Gastrocnemius medialis (tissue), 4 donors: ENCODE measurements at regions not wholly inside any gene's neighbourhood (a gene's known extent, or its start where the extent isn't known, plus 50 kb on each side); places are given as distances from the start of the nearest gene placed in this dataset.

ENCODE experiments used
- ATAC-seq, 2 donors: fragments of 150-250 bp; one replicate each; pipeline ENCODE4 v1.9.1; 2016
- DNase-seq, 2 donors: peaks; one replicate each; pipeline ENCODE4 v3.0.0-alpha.2; 2019
- H3K27ac ChIP-seq, 4 donors: fragments of 200-600 bp; sonication (generic); 1 replicate in 1 of 4; 2 replicates in 3 of 4; pipeline ENCODE4 v1.5.1; 2016 to 2018; ENCODE audit warnings: mild to moderate bottlenecking in 2 of 4, moderate library complexity in 1 of 4
- H3K27me3 ChIP-seq, 3 donors: fragments of 200-600 bp; sonication (generic) in 2 of 3; 1 replicate in 1 of 3; 2 replicates in 2 of 3; pipeline versions ENCODE4 v1.5.1 to v1.6.0; 2016 to 2019; ENCODE audit warnings: mild to moderate bottlenecking in 1 of 3, moderate library complexity in 1 of 3
- H3K36me3 ChIP-seq, 2 donors: fragments of 200-600 bp; sonication (generic) in 1 of 2; one replicate each; pipeline ENCODE4 v1.5.1; 2017 to 2018
- H3K4me1 ChIP-seq, 2 donors: fragments of 200-600 bp; sonication (generic) in 1 of 2; one replicate each; pipeline ENCODE4 v1.5.1; 2016 to 2017; ENCODE audit warnings: mild to moderate bottlenecking in 2 of 2
- H3K4me3 ChIP-seq, 4 donors: fragments of 200-600 bp; sonication (generic) in 3 of 4; 1 replicate in 1 of 4; 2 replicates in 3 of 4; pipeline ENCODE4 v1.5.1; 2016 to 2019; ENCODE audit warnings: mild to moderate bottlenecking in 2 of 4
- H3K9me3 ChIP-seq, 3 donors: fragments of 200-600 bp; sonication (generic) in 2 of 3; 1 replicate in 1 of 3; 2 replicates in 2 of 3; pipeline ENCODE4 v1.5.1; 2016 to 2019
- CTCF ChIP-seq, 5 experiments: fragments of 450-650 bp in 3 of 5; fragments of 200-600 bp in 2 of 5; sonication (generic) in 2 of 5; IDR thresholded peaks in 4 of 5; conservative IDR thresholded peaks in 1 of 5; 1 replicate in 4 of 5; 2 replicates in 1 of 5; pipeline ENCODE4 v1.5.1; 2016 to 2019; ENCODE audit warnings: antibody characterized with exemption in 5 of 5, mild to moderate bottlenecking in 3 of 5, moderate library complexity in 3 of 5
- POLR2A ChIP-seq, 2 donors: fragments of 450-650 bp; IDR thresholded peaks; one replicate each; pipeline ENCODE4 v1.6.1; 2017; ENCODE audit warnings: antibody characterized with exemption in 2 of 2, mild to moderate bottlenecking in 2 of 2, moderate library complexity in 2 of 2
- in situ Hi-C, 4 donors: fragments of 200-750 bp; cut with MboI; loops; one replicate each; pipeline versions ENCODE4 v1.15.0 to v1.8.0; 2017; ENCODE audit warnings: low sequenced_read_pairs in 4 of 4
- intact Hi-C: fragments of 100-400 bp; cut with DNase I; formaldehyde crosslinking; loops from one replicate; pipeline ENCODE4 v1.15.1; 2023; ENCODE audit warnings: low total_unique reads

GRCh38 chr5:175102717-175103116 is 341.3 kb downstream of the DRD1 start:
- DNase-seq, result no peak
- H3K4me3 ChIP-seq, result no peak overlapping the region
- no peak overlapping the region for H3K27ac ChIP-seq
- intact Hi-C loops, result no loop called here
- in situ Hi-C loops, result no loop called here
- H3K36me3 ChIP-seq, result no peaks in the 10 kb centered on the region
- H3K27me3 ChIP-seq, result no peaks in the 10 kb centered on the region
- H3K9me3 ChIP-seq, result no peaks in the 10 kb centered on the region
- TF ChIP-seq POLR2A (IDR thresholded peaks at IDR 0.05) (no peak), CTCF (IDR thresholded peaks at IDR 0.05 in 4 of 5, conservative IDR thresholded peaks at IDR 0.05 in 1 of 5) (no peak)
- no peak for ATAC-seq
- no peaks in the 10 kb centered on the region for H3K4me1 ChIP-seq

- H3K27ac ChIP-seq, result no peak overlapping the region
- TF ChIP-seq POLR2A (IDR thresholded peaks at IDR 0.05) (no peak), CTCF (IDR thresholded peaks at IDR 0.05 in 4 of 5, conservative IDR thresholded peaks at IDR 0.05 in 1 of 5) (no peak)
- no peaks in the 10 kb centered on the region for H3K36me3 ChIP-seq
- DNase-seq, result no peak
- in situ Hi-C loops (no loop called here), intact Hi-C loops (no loop called here)
- H3K4me1 ChIP-seq, result no peaks in the 10 kb centered on the region
- no peak overlapping the region for H3K4me3 ChIP-seq
- no peaks in the 10 kb centered on the region for H3K27me3 ChIP-seq
- no peaks in the 10 kb centered on the region for H3K9me3 ChIP-seq
- no peak for ATAC-seq
Measured at GRCh38 chr5:175098301-175098700, 345.7 kb downstream of the DRD1 start.

GRCh38 chr5:175096469-175097165 is 347.4 kb downstream of the DRD1 start:
- H3K4me1 ChIP-seq, result no peaks in the 10 kb centered on the region

GRCh38 chr5:175094461-175094860 is 349.5 kb downstream of the DRD1 start:
- H3K36me3 ChIP-seq, result no peaks in the 10 kb centered on the region
- H3K4me1 ChIP-seq, result no peaks in the 10 kb centered on the region
- ATAC-seq (no peak), DNase-seq (no peak)
- TF ChIP-seq CTCF (IDR thresholded peaks at IDR 0.05 in 4 of 5, conservative IDR thresholded peaks at IDR 0.05 in 1 of 5) (no peak), POLR2A (IDR thresholded peaks at IDR 0.05) (no peak)
- H3K4me3 ChIP-seq, result no peak overlapping the region
- H3K9me3 ChIP-seq, result no peaks in the 10 kb centered on the region
- no peak overlapping the region for H3K27ac ChIP-seq
- intact Hi-C loops (no loop called here), in situ Hi-C loops (no loop called here)
- H3K27me3 ChIP-seq, result no peaks in the 10 kb centered on the region

More at GRCh38 chr5:175096469-175097165, 347.4 kb downstream of the DRD1 start:
- no peak overlapping the region for H3K4me3 ChIP-seq
- no peaks in the 10 kb centered on the region for H3K9me3 ChIP-seq
- ATAC-seq (no peak), DNase-seq (no peak)
- in situ Hi-C loops, result no loop called here
- no peak overlapping the region for H3K27ac ChIP-seq
- H3K27me3 ChIP-seq, result no peaks in the 10 kb centered on the region
- no peaks in the 10 kb centered on the region for H3K36me3 ChIP-seq
- intact Hi-C loops, result no loop called here
- TF ChIP-seq POLR2A (IDR thresholded peaks at IDR 0.05), result no peak
- no peak for TF ChIP-seq CTCF (IDR thresholded peaks at IDR 0.05 in 4 of 5, conservative IDR thresholded peaks at IDR 0.05 in 1 of 5)

GRCh38 chr5:175092691-175093090 is 351.3 kb downstream of the DRD1 start:
- Histone ChIP-seq H3K27ac (no peak overlapping the region), H3K4me3 (no peak overlapping the region), H3K36me3 (no peaks in the 10 kb centered on the region), H3K9me3 (no peaks in the 10 kb centered on the region), H3K4me1 (no peaks in the 10 kb centered on the region), H3K27me3 (no peaks in the 10 kb centered on the region)
- in situ Hi-C loops (no loop called here), intact Hi-C loops (no loop called here)
- TF ChIP-seq POLR2A (IDR thresholded peaks at IDR 0.05) (no peak), CTCF (IDR thresholded peaks at IDR 0.05 in 4 of 5, conservative IDR thresholded peaks at IDR 0.05 in 1 of 5) (no peak)
- ATAC-seq, result no peak
- DNase-seq, result no peak
